WTC11 (cell line): ENCODE measurements at regions not wholly inside any gene's neighbourhood (a gene's known extent, or its start where the extent isn't known, plus 50 kb on each side); places are given as distances from the start of the nearest gene placed in this dataset.

Experiments
- ATAC-seq: fragments of 200-7000 bp; cut with Tn5 transposase; 2 replicates; pipeline ENCODE4 v1.10.0; 2021; ENCODE audit warnings: mild to moderate bottlenecking, moderate library complexity
- CTCF ChIA-PET: fragments of 300-600 bp; sonication (Branson Sonifier 250); formaldehyde crosslinking; loops from one replicate; lab custom pipeline; 2021; ENCODE audit warnings: antibody characterized with exemption; lab: Charles Lee
- POLR2A ChIA-PET: fragments of 350-600 bp; sonication (Branson Sonifier 250); formaldehyde crosslinking; loops from one replicate; lab custom pipeline; 2021; ENCODE audit warnings: antibody characterized with exemption; lab: Charles Lee
- DNase-seq: peaks from one replicate; pipeline ENCODE4 v3.0.0; 2021; ENCODE audit warnings: low spot score
- H3K27ac Mint-ChIP-seq: 2 replicates; pipeline ENCODE4 v1.8.0; 2021; ENCODE audit warnings: mixed read lengths
- H3K27me3 Mint-ChIP-seq: 2 replicates; pipeline ENCODE4 v1.8.0; 2021; ENCODE audit warnings: low read depth, mild to moderate bottlenecking, moderate library complexity, mixed read lengths
- H3K36me3 Mint-ChIP-seq: 2 replicates; pipeline ENCODE4 v1.8.0; 2021; ENCODE audit warnings: mixed read lengths
- H3K4me1 Mint-ChIP-seq: 2 replicates; pipeline ENCODE4 v1.8.0; 2022; ENCODE audit warnings: mixed read lengths
- H3K4me3 Mint-ChIP-seq: 2 replicates; pipeline ENCODE4 v1.8.0; 2021; ENCODE audit warnings: mild to moderate bottlenecking, moderate library complexity, mixed read lengths
- H3K9me3 Mint-ChIP-seq: 2 replicates; pipeline ENCODE4 v1.8.0; 2021; ENCODE audit warnings: mixed read lengths
- ARID4B ChIP-seq: sonication (generic); formaldehyde crosslinking; IDR thresholded peaks from 2 replicates; pipeline ENCODE4 v1.8.0; 2023; ENCODE audit warnings: missing genetic modification reagents, mild to moderate bottlenecking, borderline replicate concordance
- ATF3 ChIP-seq: sonication (generic); formaldehyde crosslinking; conservative IDR thresholded peaks from 2 replicates; pipeline ENCODE4 v1.8.1; 2022; ENCODE audit warnings: mild to moderate bottlenecking, missing genetic modification reagents
- CDX4 ChIP-seq: fragments of 250-450 bp; sonication (Bioruptor Pico); IDR thresholded peaks from 2 replicates; pipeline ENCODE4 v1.9.0; 2021; ENCODE audit warnings: moderate library complexity, mild to moderate bottlenecking, inconsistent platforms, borderline replicate concordance
- CREM ChIP-seq: sonication (generic); formaldehyde crosslinking; IDR thresholded peaks from 2 replicates; pipeline ENCODE4 v1.8.1; 2022; ENCODE audit warnings: mild to moderate bottlenecking, missing genetic modification reagents, moderate library complexity
- CTCF ChIP-seq: fragments of 200-600 bp; IDR thresholded peaks from 2 replicates; pipeline ENCODE4 v1.8.0; 2022; ENCODE audit warnings: antibody characterized with exemption
- EMX1 ChIP-seq: fragments of 250-450 bp; sonication (Bioruptor Pico); IDR thresholded peaks from 2 replicates; pipeline ENCODE4 v1.8.0; 2021; ENCODE audit warnings: mild to moderate bottlenecking
- ETV6 ChIP-seq: sonication (generic); formaldehyde crosslinking; IDR thresholded peaks from 2 replicates; pipeline ENCODE4 v1.8.1; 2022; ENCODE audit warnings: mild to moderate bottlenecking, missing genetic modification reagents
- FOXP1 ChIP-seq: sonication (generic); formaldehyde crosslinking; IDR thresholded peaks from 2 replicates; pipeline ENCODE4 v1.8.0; 2022; ENCODE audit warnings: missing genetic modification reagents, mild to moderate bottlenecking, moderate library complexity, borderline replicate concordance
- GABPB1 ChIP-seq: sonication (generic); formaldehyde crosslinking; IDR thresholded peaks from 2 replicates; pipeline ENCODE4 v1.8.1; 2023; ENCODE audit warnings: mild to moderate bottlenecking, missing genetic modification reagents
- JAZF1 ChIP-seq: fragments of 250-450 bp; sonication (Bioruptor Pico); IDR thresholded peaks from 2 replicates; pipeline ENCODE4 v1.9.0; 2021; ENCODE audit warnings: moderate library complexity, mild to moderate bottlenecking, inconsistent platforms
- MLX ChIP-seq: sonication (generic); formaldehyde crosslinking; IDR thresholded peaks from 2 replicates; pipeline ENCODE4 v1.8.1; 2023; ENCODE audit warnings: mild to moderate bottlenecking, missing genetic modification reagents, moderate library complexity
- NFE2L1 ChIP-seq: sonication (generic); formaldehyde crosslinking; IDR thresholded peaks from 2 replicates; pipeline ENCODE4 v1.8.1; 2023; ENCODE audit warnings: missing genetic modification reagents
- NR1H2 ChIP-seq: sonication (generic); formaldehyde crosslinking; IDR thresholded peaks from 2 replicates; pipeline ENCODE4 v1.9.0; 2021; ENCODE audit warnings: mild to moderate bottlenecking, moderate library complexity, missing genetic modification reagents
- NR2C2 ChIP-seq: sonication (generic); formaldehyde crosslinking; IDR thresholded peaks from 2 replicates; pipeline ENCODE4 v1.8.0; 2022; ENCODE audit warnings: mild to moderate bottlenecking, missing genetic modification reagents
- NR3C1 ChIP-seq: sonication (generic); formaldehyde crosslinking; conservative IDR thresholded peaks from 2 replicates; pipeline ENCODE4 v1.8.1; 2023; ENCODE audit warnings: low read depth, mild to moderate bottlenecking, missing genetic modification reagents
- RELA ChIP-seq: sonication (generic); formaldehyde crosslinking; IDR thresholded peaks from 2 replicates; pipeline ENCODE4 v1.8.1; 2022; ENCODE audit warnings: missing genetic modification reagents, mild to moderate bottlenecking, borderline replicate concordance
- RORB ChIP-seq: fragments of 250-450 bp; sonication (Bioruptor Pico); IDR thresholded peaks from 2 replicates; pipeline ENCODE4 v1.9.0; 2021; ENCODE audit warnings: mild to moderate bottlenecking
- SOX15 ChIP-seq: fragments of 250-450 bp; sonication (Bioruptor Pico); IDR thresholded peaks from 2 replicates; pipeline ENCODE4 v1.9.0; 2021; ENCODE audit warnings: mild to moderate bottlenecking
- TEAD1 ChIP-seq: sonication (generic); formaldehyde crosslinking; IDR thresholded peaks from 2 replicates; pipeline ENCODE4 v1.8.0; 2022; ENCODE audit warnings: mild to moderate bottlenecking, missing genetic modification reagents
- USF1 ChIP-seq: sonication (generic); formaldehyde crosslinking; IDR thresholded peaks from 2 replicates; pipeline ENCODE4 v1.8.0; 2022; ENCODE audit warnings: mild to moderate bottlenecking, missing genetic modification reagents
- ZNF138 ChIP-seq: sonication (generic); formaldehyde crosslinking; conservative IDR thresholded peaks from 2 replicates; pipeline ENCODE4 v1.8.1; 2022; ENCODE audit warnings: mild to moderate bottlenecking, moderate library complexity, missing genetic modification reagents
- ZNF232 ChIP-seq: sonication (generic); formaldehyde crosslinking; IDR thresholded peaks from 2 replicates; pipeline ENCODE4 v1.8.0; 2022; ENCODE audit warnings: mild to moderate bottlenecking, missing genetic modification reagents
- ZNF416 ChIP-seq: fragments of 250-450 bp; sonication (Bioruptor Pico); IDR thresholded peaks from 2 replicates; pipeline ENCODE4 v1.9.0; 2021; ENCODE audit warnings: mild to moderate bottlenecking, inconsistent platforms
- ZNF425 ChIP-seq: fragments of 250-450 bp; sonication (Bioruptor Pico); conservative IDR thresholded peaks from 2 replicates; pipeline ENCODE4 v1.9.0; 2021; ENCODE audit warnings: mild to moderate bottlenecking

- no peak overlapping the region for H3K4me3 Mint-ChIP-seq
- no peaks in the 10 kb centered on the region for H3K9me3 Mint-ChIP-seq
- POLR2A ChIA-PET, result no interaction called here
- no peaks in the 10 kb centered on the region for H3K36me3 Mint-ChIP-seq
- no peaks in the 10 kb centered on the region for H3K27me3 Mint-ChIP-seq
- H3K4me1 Mint-ChIP-seq, result no peaks in the 10 kb centered on the region
- DNase-seq (no peak), ATAC-seq (no peak)
- CTCF ChIA-PET, result no interaction called here
- no peak overlapping the region for H3K27ac Mint-ChIP-seq
- TF ChIP-seq TEAD1 (CRISPR knock-in tag) (no peak), EMX1 (CRISPR knock-in tag) (no peak), ARID4B (CRISPR knock-in tag) (no peak), ZNF138 (CRISPR knock-in tag) (no peak), MLX (CRISPR knock-in tag) (no peak), NFE2L1 (CRISPR knock-in tag) (no peak), ZNF232 (no peak), ETV6 (CRISPR knock-in tag) (no peak), ZNF425 (CRISPR knock-in tag) (no peak), RELA (CRISPR knock-in tag) (no peak), USF1 (CRISPR knock-in tag) (no peak), ZNF416 (no peak), CDX4 (CRISPR knock-in tag) (no peak), ATF3 (CRISPR knock-in tag) (no peak), NR3C1 (CRISPR knock-in tag) (no peak)
These were observed 126.2 kb upstream of the ACBD5 start for GRCh38 chr10:27366769-27367168.

GRCh38 chr10:27364028-27364427 lies 123.4 kb upstream of the ACBD5 start:
- Mint-ChIP-seq H3K4me1 (no peaks in the 10 kb centered on the region), H3K27me3 (no peaks in the 10 kb centered on the region), H3K9me3 (no peaks in the 10 kb centered on the region), H3K36me3 (no peaks in the 10 kb centered on the region), H3K27ac (no peak overlapping the region), H3K4me3 (no peak overlapping the region)
- no peak for ATAC-seq
- ChIA-PET POLR2A (no interaction called here), CTCF (interaction anchor here (0.8 kb wide), 1 partner anchor 13 kb away, joined by 3 read pairs; no protein-coding TSS in a partner anchor)
- DNase-seq, result no peak
- TF ChIP-seq CREM (no peak), SOX15 (no peak), GABPB1 (CRISPR knock-in tag) (no peak), NR2C2 (CRISPR knock-in tag) (no peak), FOXP1 (no peak), NR1H2 (CRISPR knock-in tag) (no peak), RORB (CRISPR knock-in tag) (no peak), CTCF (no peak), JAZF1 (CRISPR knock-in tag) (no peak)
